ENCODE measurements at regions not wholly inside any gene's neighbourhood (a gene's known extent, or its start where the extent isn't known, plus 50 kb on each side); places are given as distances from the start of the nearest gene placed in this dataset.
"Not testable (repeated sequence)": the region's sequence is repeated elsewhere in the genome, so short reads cannot be mapped to it uniquely, and the experiment has no call there.

- TF ChIP-seq CTCF (optimal IDR thresholded peaks at IDR 0.05 in 1 of 3, IDR thresholded peaks at IDR 0.05 in 1 of 3, conservative IDR thresholded peaks at IDR 0.05 in 1 of 3; ENCODE audit: extremely low read depth in 1 of 3, insufficient read depth in 2 of 3, low read length in 3 of 3) (no peak), EZH2 (IDR thresholded peaks at IDR 0.05; ENCODE audit: low read length) (no peak)
- no peaks in the 10 kb centered on the region for H3K9me3 ChIP-seq (ENCODE audit: control insufficient read depth, low read depth, low read length)
- H3K36me3 ChIP-seq (ENCODE audit: control insufficient read depth in 2 of 2, extremely low read depth in 1 of 2, insufficient read depth in 2 of 2, low read length in 2 of 2) = no peaks in the 10 kb centered on the region
- H3K4me3 ChIP-seq (ENCODE audit: control insufficient read depth in 2 of 3, extremely low read depth in 1 of 3, insufficient read depth in 2 of 3, low read depth in 1 of 3, low read length in 3 of 3) = no peak overlapping the region
- H3K9ac ChIP-seq (ENCODE audit: control insufficient read depth, extremely low read depth, insufficient read depth, low read length) = no peak overlapping the region
- no peaks in the 10 kb centered on the region for H3K27me3 ChIP-seq (ENCODE audit: control insufficient read depth, extremely low read depth, insufficient read depth, low read length)
- H3K4me2 ChIP-seq (ENCODE audit: control insufficient read depth, extremely low read depth, insufficient read depth, low read depth, low read length) = no peak overlapping the region
- dilution Hi-C loops (cut with MboI; ENCODE audit: extremely low pct_ligation_motif_present, low sequenced_read_pairs) = no loop called here
- no peak overlapping the region for H3K27ac ChIP-seq (ENCODE audit: control insufficient read depth, insufficient read depth, low read length)
- no peak overlapping the region for H2AFZ ChIP-seq (ENCODE audit: control insufficient read depth, low read length)
- H3K79me2 ChIP-seq (ENCODE audit: control insufficient read depth, insufficient read depth, low read length) = no peaks in the 10 kb centered on the region
- no peak for DNase-seq (ENCODE audit: low read depth, low spot score)
- no peaks in the 10 kb centered on the region for H4K20me1 ChIP-seq (ENCODE audit: control insufficient read depth, extremely low read depth, insufficient read depth, low read length)
- H3K9me1 ChIP-seq (ENCODE audit: control insufficient read depth, extremely low read depth, insufficient read depth, low read length) = no peaks in the 10 kb centered on the region
- FAIRE-seq = no peak
- no peaks in the 10 kb centered on the region for H3K4me1 ChIP-seq (ENCODE audit: control insufficient read depth, extremely low read depth, insufficient read depth, low read length)
These were observed 576.1 kb upstream of the PTBP2 start for GRCh38 chr1:96145492-96145891.

GRCh38 chr1:96152957-96153356 lies 568.6 kb upstream of the PTBP2 start:
- H3K9me1 ChIP-seq (ENCODE audit: control insufficient read depth, extremely low read depth, insufficient read depth, low read length); H3K4me3 ChIP-seq (ENCODE audit: control insufficient read depth in 2 of 3, extremely low read depth in 1 of 3, insufficient read depth in 2 of 3, low read depth in 1 of 3, low read length in 3 of 3); H3K79me2 ChIP-seq (ENCODE audit: control insufficient read depth, insufficient read depth, low read length); H3K9me3 ChIP-seq (ENCODE audit: control insufficient read depth, low read depth, low read length); H2AFZ ChIP-seq (ENCODE audit: control insufficient read depth, low read length); H3K4me1 ChIP-seq (ENCODE audit: control insufficient read depth, extremely low read depth, insufficient read depth, low read length); FAIRE-seq; H3K27me3 ChIP-seq (ENCODE audit: control insufficient read depth, extremely low read depth, insufficient read depth, low read length); DNase-seq (ENCODE audit: low read depth, low spot score); H3K27ac ChIP-seq (ENCODE audit: control insufficient read depth, insufficient read depth, low read length); H3K9ac ChIP-seq (ENCODE audit: control insufficient read depth, extremely low read depth, insufficient read depth, low read length); H3K36me3 ChIP-seq (ENCODE audit: control insufficient read depth in 2 of 2, extremely low read depth in 1 of 2, insufficient read depth in 2 of 2, low read length in 2 of 2); H3K4me2 ChIP-seq (ENCODE audit: control insufficient read depth, extremely low read depth, insufficient read depth, low read depth, low read length); dilution Hi-C loops (cut with MboI; ENCODE audit: extremely low pct_ligation_motif_present, low sequenced_read_pairs); H4K20me1 ChIP-seq (ENCODE audit: control insufficient read depth, extremely low read depth, insufficient read depth, low read length): not testable (repeated sequence)

GRCh38 chr1:96157101-96157500 lies 564.5 kb upstream of the PTBP2 start:
- no peak for FAIRE-seq
- TF ChIP-seq CTCF (optimal IDR thresholded peaks at IDR 0.05 in 1 of 3, IDR thresholded peaks at IDR 0.05 in 1 of 3, conservative IDR thresholded peaks at IDR 0.05 in 1 of 3; ENCODE audit: extremely low read depth in 1 of 3, insufficient read depth in 2 of 3, low read length in 3 of 3) (no peak), EZH2 (IDR thresholded peaks at IDR 0.05; ENCODE audit: low read length) (no peak)

More at GRCh38 chr1:96157101-96157500, 564.5 kb upstream of the PTBP2 start:
- Histone ChIP-seq H3K4me2 (ENCODE audit: control insufficient read depth, extremely low read depth, insufficient read depth, low read depth, low read length) (no peak overlapping the region), H4K20me1 (ENCODE audit: control insufficient read depth, extremely low read depth, insufficient read depth, low read length) (no peaks in the 10 kb centered on the region), H3K9me1 (ENCODE audit: control insufficient read depth, extremely low read depth, insufficient read depth, low read length) (no peaks in the 10 kb centered on the region), H3K36me3 (ENCODE audit: control insufficient read depth in 2 of 2, extremely low read depth in 1 of 2, insufficient read depth in 2 of 2, low read length in 2 of 2) (no peaks in the 10 kb centered on the region), H2AFZ (ENCODE audit: control insufficient read depth, low read length) (no peak overlapping the region), H3K4me3 (ENCODE audit: control insufficient read depth in 2 of 3, extremely low read depth in 1 of 3, insufficient read depth in 2 of 3, low read depth in 1 of 3, low read length in 3 of 3) (no peak overlapping the region), H3K4me1 (ENCODE audit: control insufficient read depth, extremely low read depth, insufficient read depth, low read length) (no peaks in the 10 kb centered on the region), H3K9me3 (ENCODE audit: control insufficient read depth, low read depth, low read length) (no peaks in the 10 kb centered on the region), H3K79me2 (ENCODE audit: control insufficient read depth, insufficient read depth, low read length) (no peaks in the 10 kb centered on the region), H3K9ac (ENCODE audit: control insufficient read depth, extremely low read depth, insufficient read depth, low read length) (no peak overlapping the region), H3K27me3 (ENCODE audit: control insufficient read depth, extremely low read depth, insufficient read depth, low read length) (no peaks in the 10 kb centered on the region), H3K27ac (ENCODE audit: control insufficient read depth, insufficient read depth, low read length) (no peak overlapping the region)
- dilution Hi-C loops (cut with MboI; ENCODE audit: extremely low pct_ligation_motif_present, low sequenced_read_pairs) = no loop called here
- no peak for DNase-seq (ENCODE audit: low read depth, low spot score)

Data from keratinocyte (primary cell).